Smooth muscle cell (in vitro differentiated cells): ENCODE measurements at regions not wholly inside any gene's neighbourhood (a gene's known extent, or its start where the extent isn't known, plus 50 kb on each side); places are given as distances from the start of the nearest gene placed in this dataset.

Experiments used
- DNase-seq: peaks from one replicate; lab custom pipeline; 2025; ENCODE audit not compliant: unreplicated experiment; lab: John Stamatoyannopoulos, UW
- H2AFZ ChIP-seq: fragments of 200-600 bp; sonication (generic); 2 replicates; pipeline ENCODE4 v1.6.0; 2016; ENCODE audit warnings: antibody characterized with exemption, low read depth, mild to moderate bottlenecking
- H3F3A ChIP-seq: fragments of 200-600 bp; sonication (generic); 2 replicates; pipeline ENCODE4 v1.6.0; 2017; ENCODE audit warnings: antibody characterized with exemption, low read depth
- H3K27ac ChIP-seq: fragments of 200-600 bp; sonication (generic); 2 replicates; pipeline ENCODE4 v1.5.1; 2016; ENCODE audit warnings: low read depth, mild to moderate bottlenecking
- H3K27me3 ChIP-seq: fragments of 200-600 bp; sonication (generic); 2 replicates; pipeline ENCODE4 v1.6.1; 2016; ENCODE audit warnings: low read depth, mild to moderate bottlenecking
- H3K36me3 ChIP-seq: fragments of 200-600 bp; sonication (generic); 2 replicates; pipeline ENCODE4 v1.5.1; 2016; ENCODE audit warnings: low read depth
- H3K4me1 ChIP-seq: fragments of 200-600 bp; sonication (generic); 2 replicates; pipeline ENCODE4 v1.5.1; 2016; ENCODE audit warnings: low read depth
- H3K4me2 ChIP-seq: fragments of 200-600 bp; sonication (generic); 2 replicates; pipeline ENCODE4 v1.6.0; 2016; ENCODE audit warnings: mild to moderate bottlenecking
- H3K4me3 ChIP-seq: fragments of 200-600 bp; sonication (generic); 2 replicates; pipeline ENCODE4 v1.5.1; 2016; ENCODE audit warnings: mild to moderate bottlenecking
- H3K79me2 ChIP-seq: fragments of 200-600 bp; sonication (generic); 2 replicates; pipeline ENCODE4 v1.6.0; 2016; ENCODE audit warnings: low read depth, mild to moderate bottlenecking
- H3K9ac ChIP-seq: fragments of 200-600 bp; sonication (generic); 2 replicates; pipeline ENCODE4 v1.6.0; 2016; ENCODE audit warnings: low read depth
- H3K9me3 ChIP-seq: fragments of 200-600 bp; sonication (generic); replicated peaks from 2 replicates; pipeline ENCODE4 v1.5.1; 2016; ENCODE audit warnings: low read depth
- H4K20me1 ChIP-seq: fragments of 200-600 bp; sonication (generic); 2 replicates; pipeline ENCODE4 v1.6.0; 2016; ENCODE audit warnings: low read depth
- WGBS: methylation state at CpG from one replicate; pipeline ENCODE4 v1.1.7; 2016; ENCODE audit warnings: low lambda C conversion rate; 5-methylcytosine and 5-hydroxymethylcytosine counted together
- TF ChIP-seq, protein P1 (sequence below): fragments of 200-600 bp; sonication (generic); IDR thresholded peaks from 2 replicates; pipeline ENCODE4 v1.5.1; 2017; ENCODE audit warnings: borderline replicate concordance, mild to moderate bottlenecking, antibody characterized with exemption; ENCODE audit not compliant: insufficient read depth, poor library complexity, severe bottlenecking

GRCh38 chr6:95274686-95275235, 302.6 kb upstream of the MANEA start:
- WGBS: 68% methylated on average over 2 of the region's 2 CpGs
- Histone ChIP-seq H3K9me3 (no peaks in the 10 kb centered on the region), H3K4me2 (no peak overlapping the region), H3K36me3 (no peaks in the 10 kb centered on the region), H2AFZ (no peak overlapping the region), H3K27ac (no peak overlapping the region), H3K27me3 (no peaks in the 10 kb centered on the region), H3K4me3 (no peak overlapping the region), H3K79me2 (no peaks in the 10 kb centered on the region), H3K9ac (no peak overlapping the region), H3F3A (no peaks in the 10 kb centered on the region), H4K20me1 (no peaks in the 10 kb centered on the region), H3K4me1 (no peaks in the 10 kb centered on the region)
- no peak for DNase-seq
- TF ChIP-seq, protein P1, sequence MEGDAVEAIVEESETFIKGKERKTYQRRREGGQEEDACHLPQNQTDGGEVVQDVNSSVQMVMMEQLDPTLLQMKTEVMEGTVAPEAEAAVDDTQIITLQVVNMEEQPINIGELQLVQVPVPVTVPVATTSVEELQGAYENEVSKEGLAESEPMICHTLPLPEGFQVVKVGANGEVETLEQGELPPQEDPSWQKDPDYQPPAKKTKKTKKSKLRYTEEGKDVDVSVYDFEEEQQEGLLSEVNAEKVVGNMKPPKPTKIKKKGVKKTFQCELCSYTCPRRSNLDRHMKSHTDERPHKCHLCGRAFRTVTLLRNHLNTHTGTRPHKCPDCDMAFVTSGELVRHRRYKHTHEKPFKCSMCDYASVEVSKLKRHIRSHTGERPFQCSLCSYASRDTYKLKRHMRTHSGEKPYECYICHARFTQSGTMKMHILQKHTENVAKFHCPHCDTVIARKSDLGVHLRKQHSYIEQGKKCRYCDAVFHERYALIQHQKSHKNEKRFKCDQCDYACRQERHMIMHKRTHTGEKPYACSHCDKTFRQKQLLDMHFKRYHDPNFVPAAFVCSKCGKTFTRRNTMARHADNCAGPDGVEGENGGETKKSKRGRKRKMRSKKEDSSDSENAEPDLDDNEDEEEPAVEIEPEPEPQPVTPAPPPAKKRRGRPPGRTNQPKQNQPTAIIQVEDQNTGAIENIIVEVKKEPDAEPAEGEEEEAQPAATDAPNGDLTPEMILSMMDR: no peak

DNA sequence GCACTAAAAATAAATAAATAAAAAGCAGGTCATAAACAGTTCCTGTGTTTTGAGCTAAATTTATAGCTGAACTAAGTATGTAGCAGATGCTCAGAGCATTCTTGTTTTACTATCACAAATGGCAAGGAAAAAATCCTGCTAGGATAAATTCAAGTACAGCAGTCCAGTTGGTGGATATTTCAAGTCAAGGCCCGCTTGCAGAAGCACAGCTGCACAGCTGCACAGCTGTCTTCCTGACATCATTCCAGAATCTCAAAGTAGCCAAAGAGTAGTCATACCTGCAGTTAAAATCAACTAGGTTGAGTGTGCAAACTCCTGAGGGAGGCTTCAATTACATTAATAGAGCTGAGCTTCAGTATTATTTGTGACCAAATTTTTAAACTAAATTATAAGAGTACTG, 297.7 kb upstream of the MANEA start:
- Histone ChIP-seq H3K36me3 (no peaks in the 10 kb centered on the region), H3K27ac (no peak overlapping the region), H4K20me1 (no peaks in the 10 kb centered on the region), H3K4me3 (no peak overlapping the region), H3K9ac (no peak overlapping the region), H3K27me3 (no peaks in the 10 kb centered on the region), H3K9me3 (no peaks in the 10 kb centered on the region), H3K79me2 (no peaks in the 10 kb centered on the region), H3K4me1 (no peaks in the 10 kb centered on the region), H3K4me2 (no peak overlapping the region), H3F3A (no peaks in the 10 kb centered on the region), H2AFZ (no peak overlapping the region)
- 90% methylated on average over 1 of the region's 1 CpG for WGBS
- no peak for DNase-seq
- TF ChIP-seq, protein P1: no peak

DNA sequence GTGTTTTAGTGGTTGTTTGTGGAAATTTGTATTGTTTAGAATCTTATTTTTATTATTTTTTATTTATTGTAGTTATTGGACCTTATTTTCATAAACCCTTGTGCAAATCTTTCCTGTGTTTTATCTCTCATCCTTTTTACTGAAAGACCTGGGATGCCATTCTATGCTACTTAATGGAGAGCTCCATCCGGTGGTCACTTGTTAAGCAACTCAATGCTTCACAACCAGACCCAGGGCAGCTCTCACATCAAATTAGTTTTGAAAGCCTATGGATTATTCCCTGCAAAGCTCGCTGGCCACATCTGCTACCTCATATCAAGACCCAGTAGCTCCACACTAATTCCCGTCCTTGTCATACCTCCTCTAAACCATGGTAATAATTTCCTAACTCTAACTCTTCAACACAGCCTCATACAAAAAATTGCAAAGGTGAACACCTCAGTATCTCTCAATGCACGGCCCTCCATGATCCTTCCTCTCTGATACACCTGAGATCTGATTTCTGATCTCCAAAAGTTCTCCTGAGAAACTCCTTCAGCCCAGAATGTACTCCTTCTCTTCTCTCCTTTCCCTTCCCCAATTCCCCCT, 296.6 kb upstream of the MANEA start:
- no peaks in the 10 kb centered on the region for H4K20me1 ChIP-seq
- H3K4me2 ChIP-seq: no peak overlapping the region
- H3K4me3 ChIP-seq: no peak overlapping the region
- no peak overlapping the region for H2AFZ ChIP-seq
- TF ChIP-seq, protein P1: peak; percentile 45
- H3K79me2 ChIP-seq: no peaks in the 10 kb centered on the region
- no peaks in the 10 kb centered on the region for H3K9me3 ChIP-seq
- no peaks in the 10 kb centered on the region for H3K4me1 ChIP-seq
- no peaks in the 10 kb centered on the region for H3K36me3 ChIP-seq
- no peaks in the 10 kb centered on the region for H3K27me3 ChIP-seq
- DNase-seq: no peak
- H3K9ac ChIP-seq: no peak overlapping the region
- H3F3A ChIP-seq: no peaks in the 10 kb centered on the region
- no peak overlapping the region for H3K27ac ChIP-seq
- 39% methylated on average over 4 of the region's 4 CpGs for WGBS

GRCh38 chr6:95285881-95286280, 291.5 kb upstream of the MANEA start:
- DNase-seq: no peak
- Histone ChIP-seq H3K36me3 (no peaks in the 10 kb centered on the region), H3K4me2 (no peak overlapping the region), H3K4me3 (no peak overlapping the region), H3K27ac (no peak overlapping the region), H4K20me1 (no peaks in the 10 kb centered on the region), H3K4me1 (no peaks in the 10 kb centered on the region), H3K9ac (no peak overlapping the region), H3F3A (no peaks in the 10 kb centered on the region), H3K27me3 (no peaks in the 10 kb centered on the region), H3K79me2 (no peaks in the 10 kb centered on the region), H2AFZ (no peak overlapping the region), H3K9me3 (no peaks in the 10 kb centered on the region)
- TF ChIP-seq, protein P1: no peak
- WGBS: 41% methylated on average over 2 of the region's 2 CpGs
